ENCODE measurements at regions not wholly inside any gene's neighbourhood (a gene's known extent, or its start where the extent isn't known, plus 50 kb on each side); places are given as distances from the start of the nearest gene placed in this dataset.

GRCh38 chr20:11843289-11843688 is 74.4 kb upstream of the BTBD3 start:
- no peaks in the 10 kb centered on the region for H3K36me3 ChIP-seq (ENCODE audit: insufficient read depth, low read length)
- no peak overlapping the region for H3K9ac ChIP-seq (ENCODE audit: low read depth, low read length)
- no peaks in the 10 kb centered on the region for H3K9me3 ChIP-seq (ENCODE audit: control insufficient read depth, insufficient read depth, low read length)
- no peaks in the 10 kb centered on the region for H3K4me1 ChIP-seq (ENCODE audit: insufficient read depth, low read length)

GRCh38 chr20:11844691-11845090 is 73.0 kb upstream of the BTBD3 start:
- Histone ChIP-seq H3K4me1 (ENCODE audit: insufficient read depth, low read length) (no peaks in the 10 kb centered on the region), H3K9ac (ENCODE audit: low read depth, low read length) (no peak overlapping the region), H3K9me3 (ENCODE audit: control insufficient read depth, insufficient read depth, low read length) (no peaks in the 10 kb centered on the region), H3K36me3 (ENCODE audit: insufficient read depth, low read length) (no peaks in the 10 kb centered on the region)

GRCh38 chr20:11845340-11845739 is 72.4 kb upstream of the BTBD3 start:
- Histone ChIP-seq H3K9ac (ENCODE audit: low read depth, low read length) (no peak overlapping the region), H3K4me1 (ENCODE audit: insufficient read depth, low read length) (no peaks in the 10 kb centered on the region), H3K9me3 (ENCODE audit: control insufficient read depth, insufficient read depth, low read length) (no peaks in the 10 kb centered on the region), H3K36me3 (ENCODE audit: insufficient read depth, low read length) (no peaks in the 10 kb centered on the region)

- no peaks in the 10 kb centered on the region for H3K36me3 ChIP-seq (ENCODE audit: insufficient read depth, low read length)
- no peak overlapping the region for H3K9ac ChIP-seq (ENCODE audit: low read depth, low read length)
- no peaks in the 10 kb centered on the region for H3K9me3 ChIP-seq (ENCODE audit: control insufficient read depth, insufficient read depth, low read length)
- no peaks in the 10 kb centered on the region for H3K4me1 ChIP-seq (ENCODE audit: insufficient read depth, low read length)
These were observed 71.6 kb upstream of the BTBD3 start for GRCh38 chr20:11846131-11846530.

- H3K36me3 ChIP-seq (ENCODE audit: insufficient read depth, low read length): no peaks in the 10 kb centered on the region
- H3K9ac ChIP-seq (ENCODE audit: low read depth, low read length): no peak overlapping the region
- no peaks in the 10 kb centered on the region for H3K9me3 ChIP-seq (ENCODE audit: control insufficient read depth, insufficient read depth, low read length)
- 0 out of 2 replicates have a peak, but pooled peaks cover 4% of the 10 kb centered on the region for H3K4me1 ChIP-seq (ENCODE audit: insufficient read depth, low read length)
These were observed 69.9 kb upstream of the BTBD3 start for GRCh38 chr20:11847827-11848226.

- Histone ChIP-seq H3K9ac (ENCODE audit: low read depth, low read length) (no peak overlapping the region), H3K4me1 (ENCODE audit: insufficient read depth, low read length) (0 out of 2 replicates have a peak, but pooled peaks cover 4% of the 10 kb centered on the region), H3K9me3 (ENCODE audit: control insufficient read depth, insufficient read depth, low read length) (no peaks in the 10 kb centered on the region), H3K36me3 (ENCODE audit: insufficient read depth, low read length) (no peaks in the 10 kb centered on the region)
These were observed 68.3 kb upstream of the BTBD3 start for GRCh38 chr20:11849270-11849915.

- 0 out of 2 replicates have a peak, but pooled peaks cover 4% of the 10 kb centered on the region for H3K4me1 ChIP-seq (ENCODE audit: insufficient read depth, low read length)
- no peak overlapping the region for H3K9ac ChIP-seq (ENCODE audit: low read depth, low read length)
- no peaks in the 10 kb centered on the region for H3K9me3 ChIP-seq (ENCODE audit: control insufficient read depth, insufficient read depth, low read length)
- no peaks in the 10 kb centered on the region for H3K36me3 ChIP-seq (ENCODE audit: insufficient read depth, low read length)
These were observed 67.6 kb upstream of the BTBD3 start for GRCh38 chr20:11849976-11850670.

- 0 out of 2 replicates have a peak, but pooled peaks cover 4% of the 10 kb centered on the region for H3K4me1 ChIP-seq (ENCODE audit: insufficient read depth, low read length)
- no peaks in the 10 kb centered on the region for H3K36me3 ChIP-seq (ENCODE audit: insufficient read depth, low read length)
- no peak overlapping the region for H3K9ac ChIP-seq (ENCODE audit: low read depth, low read length)
- H3K9me3 ChIP-seq (ENCODE audit: control insufficient read depth, insufficient read depth, low read length): no peaks in the 10 kb centered on the region
These were observed 66.8 kb upstream of the BTBD3 start for GRCh38 chr20:11850901-11851300.

- no peaks in the 10 kb centered on the region for H3K9me3 ChIP-seq (ENCODE audit: control insufficient read depth, insufficient read depth, low read length)
- 0 out of 2 replicates have a peak, but pooled peaks cover 4% of the 10 kb centered on the region for H3K4me1 ChIP-seq (ENCODE audit: insufficient read depth, low read length)
- no peaks in the 10 kb centered on the region for H3K36me3 ChIP-seq (ENCODE audit: insufficient read depth, low read length)
- no peak overlapping the region for H3K9ac ChIP-seq (ENCODE audit: low read depth, low read length)
These were observed 66.0 kb upstream of the BTBD3 start for GRCh38 chr20:11851646-11852045.

GRCh38 chr20:11852189-11852588 is 65.5 kb upstream of the BTBD3 start:
- Histone ChIP-seq H3K36me3 (ENCODE audit: insufficient read depth, low read length) (no peaks in the 10 kb centered on the region), H3K4me1 (ENCODE audit: insufficient read depth, low read length) (0 out of 2 replicates have a peak, but pooled peaks cover 4% of the 10 kb centered on the region), H3K9me3 (ENCODE audit: control insufficient read depth, insufficient read depth, low read length) (no peaks in the 10 kb centered on the region), H3K9ac (ENCODE audit: low read depth, low read length) (no peak overlapping the region)

- H3K9me3 ChIP-seq (ENCODE audit: control insufficient read depth, insufficient read depth, low read length): no peaks in the 10 kb centered on the region
- no peak overlapping the region for H3K9ac ChIP-seq (ENCODE audit: low read depth, low read length)
- H3K36me3 ChIP-seq (ENCODE audit: insufficient read depth, low read length): no peaks in the 10 kb centered on the region
- 0 out of 2 replicates have a peak, but pooled peaks cover 4% of the 10 kb centered on the region for H3K4me1 ChIP-seq (ENCODE audit: insufficient read depth, low read length)
These were observed 64.9 kb upstream of the BTBD3 start for GRCh38 chr20:11852811-11853210.

GRCh38 chr20:11853359-11853758 is 64.3 kb upstream of the BTBD3 start:
- H3K4me1 ChIP-seq (ENCODE audit: insufficient read depth, low read length): 0 out of 2 replicates have a peak, but pooled peaks cover 4% of the 10 kb centered on the region
- H3K9ac ChIP-seq (ENCODE audit: low read depth, low read length): no peak overlapping the region
- H3K36me3 ChIP-seq (ENCODE audit: insufficient read depth, low read length): no peaks in the 10 kb centered on the region
- H3K9me3 ChIP-seq (ENCODE audit: control insufficient read depth, insufficient read depth, low read length): no peaks in the 10 kb centered on the region

- Histone ChIP-seq H3K9me3 (ENCODE audit: control insufficient read depth, insufficient read depth, low read length) (no peaks in the 10 kb centered on the region), H3K9ac (ENCODE audit: low read depth, low read length) (no peak overlapping the region), H3K36me3 (ENCODE audit: insufficient read depth, low read length) (no peaks in the 10 kb centered on the region), H3K4me1 (ENCODE audit: insufficient read depth, low read length) (no peaks in the 10 kb centered on the region)
These were observed 56.2 kb upstream of the BTBD3 start for GRCh38 chr20:11861479-11861878.

- no peaks in the 10 kb centered on the region for H3K36me3 ChIP-seq (ENCODE audit: insufficient read depth, low read length)
These were observed 50.3 kb upstream of the BTBD3 start for GRCh38 chr20:11867291-11867919.

More at GRCh38 chr20:11867291-11867919, 50.3 kb upstream of the BTBD3 start:
- Histone ChIP-seq H3K4me1 (ENCODE audit: insufficient read depth, low read length) (no peaks in the 10 kb centered on the region), H3K9me3 (ENCODE audit: control insufficient read depth, insufficient read depth, low read length) (no peaks in the 10 kb centered on the region), H3K9ac (ENCODE audit: low read depth, low read length) (no peak overlapping the region)
